ENCODE measurements at regions not wholly inside any gene's neighbourhood (a gene's known extent, or its start where the extent isn't known, plus 50 kb on each side); places are given as distances from the start of the nearest gene placed in this dataset.

DNA sequence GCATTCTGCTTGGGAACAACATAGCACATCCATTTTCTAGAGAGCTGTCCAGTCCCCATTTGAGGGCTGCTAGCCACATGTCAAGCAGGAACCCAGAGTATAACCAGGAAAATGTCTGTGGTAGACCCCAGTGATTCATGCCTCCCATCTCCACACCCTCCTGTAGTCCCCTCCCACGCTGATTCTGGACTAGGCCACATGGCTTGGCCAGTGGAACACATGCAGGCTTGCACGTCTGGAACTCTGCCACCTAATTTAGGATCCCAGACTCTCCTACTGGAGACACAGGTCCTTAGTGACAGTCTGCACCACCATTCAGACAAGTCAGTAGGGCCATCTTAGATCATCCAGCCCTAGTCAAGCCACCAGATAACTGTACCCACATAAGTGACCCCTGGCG is 149.8 kb downstream of the ZIC5 start:
- intact Hi-C loops (cut with micrococcal nuclease; ENCODE audit: unreplicated experiment), result no loop called here
- TF ChIP-seq SNAPC2 (CRISPR knock-in tag; IDR thresholded peaks at IDR 0.05) (no peak), NPAS2 (CRISPR knock-in tag; IDR thresholded peaks at IDR 0.05; ENCODE audit: borderline replicate concordance) (no peak), TAF1 (CRISPR knock-in tag; IDR thresholded peaks at IDR 0.05) (no peak)
- TF ChIP-seq, protein P1, sequence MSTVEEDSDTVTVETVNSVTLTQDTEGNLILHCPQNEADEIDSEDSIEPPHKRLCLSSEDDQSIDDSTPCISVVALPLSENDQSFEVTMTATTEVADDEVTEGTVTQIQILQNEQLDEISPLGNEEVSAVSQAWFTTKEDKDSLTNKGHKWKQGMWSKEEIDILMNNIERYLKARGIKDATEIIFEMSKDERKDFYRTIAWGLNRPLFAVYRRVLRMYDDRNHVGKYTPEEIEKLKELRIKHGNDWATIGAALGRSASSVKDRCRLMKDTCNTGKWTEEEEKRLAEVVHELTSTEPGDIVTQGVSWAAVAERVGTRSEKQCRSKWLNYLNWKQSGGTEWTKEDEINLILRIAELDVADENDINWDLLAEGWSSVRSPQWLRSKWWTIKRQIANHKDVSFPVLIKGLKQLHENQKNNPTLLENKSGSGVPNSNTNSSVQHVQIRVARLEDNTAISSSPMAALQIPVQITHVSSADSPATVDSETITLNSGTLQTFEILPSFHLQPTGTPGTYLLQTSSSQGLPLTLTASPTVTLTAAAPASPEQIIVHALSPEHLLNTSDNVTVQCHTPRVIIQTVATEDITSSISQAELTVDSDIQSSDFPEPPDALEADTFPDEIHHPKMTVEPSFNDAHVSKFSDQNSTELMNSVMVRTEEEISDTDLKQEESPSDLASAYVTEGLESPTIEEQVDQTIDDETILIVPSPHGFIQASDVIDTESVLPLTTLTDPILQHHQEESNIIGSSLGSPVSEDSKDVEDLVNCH (CRISPR knock-in tag; IDR thresholded peaks at IDR 0.05), result no peak
- TF ChIP-seq, protein P2, sequence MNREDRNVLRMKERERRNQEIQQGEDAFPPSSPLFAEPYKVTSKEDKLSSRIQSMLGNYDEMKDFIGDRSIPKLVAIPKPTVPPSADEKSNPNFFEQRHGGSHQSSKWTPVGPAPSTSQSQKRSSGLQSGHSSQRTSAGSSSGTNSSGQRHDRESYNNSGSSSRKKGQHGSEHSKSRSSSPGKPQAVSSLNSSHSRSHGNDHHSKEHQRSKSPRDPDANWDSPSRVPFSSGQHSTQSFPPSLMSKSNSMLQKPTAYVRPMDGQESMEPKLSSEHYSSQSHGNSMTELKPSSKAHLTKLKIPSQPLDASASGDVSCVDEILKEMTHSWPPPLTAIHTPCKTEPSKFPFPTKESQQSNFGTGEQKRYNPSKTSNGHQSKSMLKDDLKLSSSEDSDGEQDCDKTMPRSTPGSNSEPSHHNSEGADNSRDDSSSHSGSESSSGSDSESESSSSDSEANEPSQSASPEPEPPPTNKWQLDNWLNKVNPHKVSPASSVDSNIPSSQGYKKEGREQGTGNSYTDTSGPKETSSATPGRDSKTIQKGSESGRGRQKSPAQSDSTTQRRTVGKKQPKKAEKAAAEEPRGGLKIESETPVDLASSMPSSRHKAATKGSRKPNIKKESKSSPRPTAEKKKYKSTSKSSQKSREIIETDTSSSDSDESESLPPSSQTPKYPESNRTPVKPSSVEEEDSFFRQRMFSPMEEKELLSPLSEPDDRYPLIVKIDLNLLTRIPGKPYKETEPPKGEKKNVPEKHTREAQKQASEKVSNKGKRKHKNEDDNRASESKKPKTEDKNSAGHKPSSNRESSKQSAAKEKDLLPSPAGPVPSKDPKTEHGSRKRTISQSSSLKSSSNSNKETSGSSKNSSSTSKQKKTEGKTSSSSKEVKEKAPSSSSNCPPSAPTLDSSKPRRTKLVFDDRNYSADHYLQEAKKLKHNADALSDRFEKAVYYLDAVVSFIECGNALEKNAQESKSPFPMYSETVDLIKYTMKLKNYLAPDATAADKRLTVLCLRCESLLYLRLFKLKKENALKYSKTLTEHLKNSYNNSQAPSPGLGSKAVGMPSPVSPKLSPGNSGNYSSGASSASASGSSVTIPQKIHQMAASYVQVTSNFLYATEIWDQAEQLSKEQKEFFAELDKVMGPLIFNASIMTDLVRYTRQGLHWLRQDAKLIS (CRISPR knock-in tag; IDR thresholded peaks at IDR 0.05), result no peak
- TF ChIP-seq, protein P3, sequence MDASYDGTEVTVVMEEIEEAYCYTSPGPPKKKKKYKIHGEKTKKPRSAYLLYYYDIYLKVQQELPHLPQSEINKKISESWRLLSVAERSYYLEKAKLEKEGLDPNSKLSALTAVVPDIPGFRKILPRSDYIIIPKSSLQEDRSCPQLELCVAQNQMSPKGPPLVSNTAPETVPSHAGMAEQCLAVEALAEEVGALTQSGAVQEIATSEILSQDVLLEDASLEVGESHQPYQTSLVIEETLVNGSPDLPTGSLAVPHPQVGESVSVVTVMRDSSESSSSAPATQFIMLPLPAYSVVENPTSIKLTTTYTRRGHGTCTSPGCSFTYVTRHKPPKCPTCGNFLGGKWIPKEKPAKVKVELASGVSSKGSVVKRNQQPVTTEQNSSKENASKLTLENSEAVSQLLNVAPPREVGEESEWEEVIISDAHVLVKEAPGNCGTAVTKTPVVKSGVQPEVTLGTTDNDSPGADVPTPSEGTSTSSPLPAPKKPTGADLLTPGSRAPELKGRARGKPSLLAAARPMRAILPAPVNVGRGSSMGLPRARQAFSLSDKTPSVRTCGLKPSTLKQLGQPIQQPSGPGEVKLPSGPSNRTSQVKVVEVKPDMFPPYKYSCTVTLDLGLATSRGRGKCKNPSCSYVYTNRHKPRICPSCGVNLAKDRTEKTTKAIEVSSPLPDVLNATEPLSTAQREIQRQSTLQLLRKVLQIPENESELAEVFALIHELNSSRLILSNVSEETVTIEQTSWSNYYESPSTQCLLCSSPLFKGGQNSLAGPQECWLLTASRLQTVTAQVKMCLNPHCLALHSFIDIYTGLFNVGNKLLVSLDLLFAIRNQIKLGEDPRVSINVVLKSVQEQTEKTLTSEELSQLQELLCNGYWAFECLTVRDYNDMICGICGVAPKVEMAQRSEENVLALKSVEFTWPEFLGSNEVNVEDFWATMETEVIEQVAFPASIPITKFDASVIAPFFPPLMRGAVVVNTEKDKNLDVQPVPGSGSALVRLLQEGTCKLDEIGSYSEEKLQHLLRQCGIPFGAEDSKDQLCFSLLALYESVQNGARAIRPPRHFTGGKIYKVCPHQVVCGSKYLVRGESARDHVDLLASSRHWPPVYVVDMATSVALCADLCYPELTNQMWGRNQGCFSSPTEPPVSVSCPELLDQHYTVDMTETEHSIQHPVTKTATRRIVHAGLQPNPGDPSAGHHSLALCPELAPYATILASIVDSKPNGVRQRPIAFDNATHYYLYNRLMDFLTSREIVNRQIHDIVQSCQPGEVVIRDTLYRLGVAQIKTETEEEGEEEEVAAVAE (CRISPR knock-in tag; IDR thresholded peaks at IDR 0.05; ENCODE audit: borderline replicate concordance), result no peak
- TF ChIP-seq, protein P4, sequence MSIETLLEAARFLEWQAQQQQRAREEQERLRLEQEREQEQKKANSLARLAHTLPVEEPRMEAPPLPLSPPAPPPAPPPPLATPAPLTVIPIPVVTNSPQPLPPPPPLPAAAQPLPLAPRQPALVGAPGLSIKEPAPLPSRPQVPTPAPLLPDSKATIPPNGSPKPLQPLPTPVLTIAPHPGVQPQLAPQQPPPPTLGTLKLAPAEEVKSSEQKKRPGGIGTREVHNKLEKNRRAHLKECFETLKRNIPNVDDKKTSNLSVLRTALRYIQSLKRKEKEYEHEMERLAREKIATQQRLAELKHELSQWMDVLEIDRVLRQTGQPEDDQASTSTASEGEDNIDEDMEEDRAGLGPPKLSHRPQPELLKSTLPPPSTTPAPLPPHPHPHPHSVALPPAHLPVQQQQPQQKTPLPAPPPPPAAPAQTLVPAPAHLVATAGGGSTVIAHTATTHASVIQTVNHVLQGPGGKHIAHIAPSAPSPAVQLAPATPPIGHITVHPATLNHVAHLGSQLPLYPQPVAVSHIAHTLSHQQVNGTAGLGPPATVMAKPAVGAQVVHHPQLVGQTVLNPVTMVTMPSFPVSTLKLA (IDR thresholded peaks at IDR 0.05), result peak; percentile 91
- no peak overlapping the region for H3K4me3 ChIP-seq (replicated peaks in 1 of 3; ENCODE audit: insufficient read depth in 1 of 3, low read depth in 2 of 3, low read length in 3 of 3)
- POLR2A ChIA-PET, result no interaction called here
- H4K20me1 ChIP-seq (ENCODE audit: insufficient read depth, low read length), result no peaks in the 10 kb centered on the region
- no peak for DNase-seq (ENCODE audit: low spot score)
- no peaks in the 10 kb centered on the region for H3K9me3 ChIP-seq (ENCODE audit: low read length)
- H2AFZ ChIP-seq (ENCODE audit: low read length), result no peak overlapping the region
- H3K4me1 ChIP-seq (ENCODE audit: insufficient read depth, low read length), result peaks cover 20% of the 10 kb centered on the region
- H3K79me2 ChIP-seq (ENCODE audit: insufficient read depth, low read length), result no peaks in the 10 kb centered on the region
- H3K27ac ChIP-seq (ENCODE audit: extremely low read length, insufficient read depth, low read length), result no peak overlapping the region
- H3K36me3 ChIP-seq (replicated peaks in 1 of 2; ENCODE audit: control insufficient read depth in 1 of 2, insufficient read depth in 2 of 2, low read length in 2 of 2), result no peaks in the 10 kb centered on the region
- FAIRE-seq, result no peak
- 91% methylated on average over 3 of the region's 3 CpGs for WGBS (ENCODE audit: low lambda C conversion rate)
- no peak overlapping the region for H3K4me2 ChIP-seq (ENCODE audit: low read depth, low read length)
- BruUV-seq (replicated peaks), result no TSS peak
- CTCF ChIA-PET (ENCODE audit: low intra/inter-chr PET ratio, low total read pairs), result no interaction called here
- in situ Hi-C loops (cut with HindIII; ENCODE audit: extremely low pct_ligation_motif_present, low pct_unique_long_range_greater_than_20kb), result no loop called here
- no peak overlapping the region for H3K9ac ChIP-seq (ENCODE audit: insufficient read depth, low read depth, low read length)
- no peak for ATAC-seq
- no peaks in the 10 kb centered on the region; a peak in 1 of 5 replicates for H3K27me3 ChIP-seq (ENCODE audit: control insufficient read depth in 1 of 2, insufficient read depth in 2 of 2, low read length in 2 of 2)
